ENCODE measurements at regions not wholly inside any gene's neighbourhood (a gene's known extent, or its start where the extent isn't known, plus 50 kb on each side); places are given as distances from the start of the nearest gene placed in this dataset.
"Not testable (repeated sequence)": the region's sequence is repeated elsewhere in the genome, so short reads cannot be mapped to it uniquely, and the experiment has no call there.

GRCh38 chr15:22519213-22519612, 60.5 kb downstream of the GOLGA6L22 start:
- DNase-seq (ENCODE audit: low read depth in 2 of 2) = not testable (repeated sequence)

- not testable (repeated sequence) for DNase-seq (ENCODE audit: low read depth in 2 of 2)
These were observed 67.8 kb downstream of the GOLGA6L22 start for GRCh38 chr15:22526537-22526936.

- not testable (repeated sequence) for DNase-seq (ENCODE audit: low read depth in 2 of 2)
These were observed 68.3 kb downstream of the GOLGA6L22 start for GRCh38 chr15:22527016-22527415.

- DNase-seq (ENCODE audit: low read depth in 2 of 2) = not testable (repeated sequence)
These were observed 70.5 kb downstream of the GOLGA6L22 start for GRCh38 chr15:22529200-22529599.

- DNase-seq (ENCODE audit: low read depth in 2 of 2) = not testable (repeated sequence)
These were observed 101.0 kb downstream of the GOLGA6L22 start for GRCh38 chr15:22559701-22560100.

GRCh38 chr15:22561716-22562115, 103.0 kb downstream of the GOLGA6L22 start:
- DNase-seq (ENCODE audit: low read depth in 2 of 2) = not testable (repeated sequence)

- not testable (repeated sequence) for DNase-seq (ENCODE audit: low read depth in 2 of 2)
These were observed 107.8 kb downstream of the GOLGA6L22 start for GRCh38 chr15:22566510-22566909.

- DNase-seq (ENCODE audit: low read depth in 2 of 2) = not testable (repeated sequence)
These were observed 110.8 kb downstream of the GOLGA6L22 start for GRCh38 chr15:22569486-22569885.

GRCh38 chr15:22572152-22572735, 113.5 kb downstream of the GOLGA6L22 start:
- not testable (repeated sequence) for DNase-seq (ENCODE audit: low read depth in 2 of 2)

- DNase-seq (ENCODE audit: low read depth in 2 of 2) = not testable (repeated sequence)
These were observed 114.1 kb downstream of the GOLGA6L22 start for GRCh38 chr15:22572792-22573191.

GRCh38 chr15:22577828-22578227, 119.1 kb downstream of the GOLGA6L22 start:
- not testable (repeated sequence) for DNase-seq (ENCODE audit: low read depth in 2 of 2)

GRCh38 chr15:22579213-22579612, 120.5 kb downstream of the GOLGA6L22 start:
- DNase-seq (ENCODE audit: low read depth in 2 of 2) = not testable (repeated sequence)

GRCh38 chr15:22587391-22587790, 128.7 kb downstream of the GOLGA6L22 start:
- DNase-seq (ENCODE audit: low read depth in 2 of 2) = not testable (repeated sequence)

- not testable (repeated sequence) for DNase-seq (ENCODE audit: low read depth in 2 of 2)
These were observed 139.8 kb downstream of the GOLGA6L22 start for GRCh38 chr15:22598552-22598951.

- not testable (repeated sequence) for DNase-seq (ENCODE audit: low read depth in 2 of 2)
These were observed 141.0 kb downstream of the GOLGA6L22 start for GRCh38 chr15:22599526-22600320.

- not testable (repeated sequence) for DNase-seq (ENCODE audit: low read depth in 2 of 2)
These were observed 158.3 kb downstream of the GOLGA6L22 start for GRCh38 chr15:22616976-22617375.

GRCh38 chr15:22631789-22632188, 154.7 kb upstream of the NIPA1 start:
- DNase-seq (ENCODE audit: low read depth in 2 of 2) = not testable (repeated sequence)

GRCh38 chr15:22639983-22640382, 146.5 kb upstream of the NIPA1 start:
- not testable (repeated sequence) for DNase-seq (ENCODE audit: low read depth in 2 of 2)

- not testable (repeated sequence) for DNase-seq (ENCODE audit: low read depth in 2 of 2)
These were observed 137.0 kb upstream of the NIPA1 start for GRCh38 chr15:22649458-22649857.

- not testable (repeated sequence) for DNase-seq (ENCODE audit: low read depth in 2 of 2)
These were observed 135.3 kb upstream of the NIPA1 start for GRCh38 chr15:22651179-22651578.

- peak; percentile 26 to 33 for DNase-seq (ENCODE audit: low read depth in 2 of 2)
These were observed 122.0 kb upstream of the NIPA1 start for GRCh38 chr15:22664294-22665058.

GRCh38 chr15:22665059-22665702, 121.3 kb upstream of the NIPA1 start:
- not testable (repeated sequence) for DNase-seq (ENCODE audit: low read depth in 2 of 2)

Data from stimulated activated CD8-positive, alpha-beta memory T cell treated with anti-CD3 and anti-CD28 coated beads, Interleukin-15, amount 100 ng/mL, for 48 hours (primary cell).